ENCODE measurements at regions not wholly inside any gene's neighbourhood (a gene's known extent, or its start where the extent isn't known, plus 50 kb on each side); places are given as distances from the start of the nearest gene placed in this dataset.
A peak's percentile ranks its signal among the peaks of the same experiment; 100 is the strongest.

DNA sequence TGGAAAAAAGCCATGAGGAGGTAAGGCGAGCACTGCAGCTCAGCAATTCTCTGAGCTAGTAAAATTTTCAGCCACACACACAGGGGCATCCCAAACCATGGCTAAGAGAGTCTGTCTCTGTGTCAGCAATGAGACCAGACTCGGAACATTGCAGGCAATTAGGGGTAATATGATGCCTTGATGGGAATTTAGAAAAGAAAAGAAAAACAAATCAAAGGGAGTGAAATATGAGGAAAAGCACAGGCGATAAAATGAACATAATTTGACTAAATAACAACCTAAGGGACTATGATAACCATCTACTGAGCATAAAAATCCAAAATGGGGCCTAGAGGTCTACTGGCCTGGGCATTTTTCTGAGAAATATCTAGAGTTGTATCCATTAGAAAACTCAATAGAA is 546.0 kb upstream of the PSMD7 start:
- DNase-seq: no peak
- Histone ChIP-seq H3K4me3 (ENCODE audit: low read depth, low read length) (no peak overlapping the region), H3K9me3 (ENCODE audit: severe bottlenecking) (no peaks in the 10 kb centered on the region), H3K27me3 (ENCODE audit: insufficient read depth, low read depth, severe bottlenecking) (peaks cover 20% of the 10 kb centered on the region), H3K36me3 (no peaks in the 10 kb centered on the region), H3K27ac (no peak overlapping the region)
- TF ChIP-seq CTCF (IDR thresholded peaks at IDR 0.05; ENCODE audit: low read depth, low read length): no peak

DNA sequence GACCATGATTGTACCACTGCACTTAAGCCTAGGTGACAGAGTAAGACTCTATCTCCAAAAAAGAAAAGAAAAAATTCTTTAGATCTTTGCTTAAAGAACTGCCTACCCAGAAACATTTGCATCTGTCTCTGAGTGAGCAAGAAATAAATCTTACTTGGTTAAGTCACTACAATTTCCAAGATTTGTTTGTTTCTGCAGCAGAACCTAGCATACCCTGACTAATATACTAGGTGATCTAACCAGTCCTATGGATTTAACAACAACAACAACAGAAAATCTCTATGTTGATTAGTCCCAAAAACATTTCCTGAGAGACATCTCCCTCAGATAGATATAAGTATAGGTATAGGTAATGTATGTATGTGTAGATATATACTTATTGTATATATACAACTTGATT is 549.3 kb upstream of the PSMD7 start:
- TF ChIP-seq CTCF (IDR thresholded peaks at IDR 0.05; ENCODE audit: low read depth, low read length): no peak
- Histone ChIP-seq H3K27ac (no peak overlapping the region), H3K4me3 (ENCODE audit: low read depth, low read length) (no peak overlapping the region), H3K9me3 (ENCODE audit: severe bottlenecking) (no peaks in the 10 kb centered on the region), H3K27me3 (ENCODE audit: insufficient read depth, low read depth, severe bottlenecking) (peaks cover 11% of the 10 kb centered on the region), H3K36me3 (no peaks in the 10 kb centered on the region)
- no peak for DNase-seq

DNA sequence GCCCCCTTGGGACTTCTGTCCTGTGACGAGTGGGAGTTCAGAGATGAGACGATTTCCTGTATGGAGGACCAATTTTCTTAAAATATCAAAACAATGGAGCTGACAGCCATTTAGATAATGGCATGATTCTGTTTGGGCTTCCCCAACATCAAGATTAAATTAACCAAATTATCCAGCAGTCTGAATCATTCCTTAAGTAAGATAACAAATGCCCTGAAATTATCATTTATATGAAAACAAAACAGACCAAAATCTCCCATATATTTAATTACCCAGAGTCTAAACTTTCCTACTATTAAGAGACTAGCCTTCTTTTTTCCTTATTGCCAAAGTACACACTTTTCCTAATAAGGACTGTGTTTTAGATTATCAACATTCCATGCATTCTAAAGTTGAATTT is 550.1 kb upstream of the PSMD7 start:
- no peak for TF ChIP-seq CTCF (IDR thresholded peaks at IDR 0.05; ENCODE audit: low read depth, low read length)
- DNase-seq: no peak
- peaks cover 11% of the 10 kb centered on the region for H3K27me3 ChIP-seq (ENCODE audit: insufficient read depth, low read depth, severe bottlenecking)

DNA sequence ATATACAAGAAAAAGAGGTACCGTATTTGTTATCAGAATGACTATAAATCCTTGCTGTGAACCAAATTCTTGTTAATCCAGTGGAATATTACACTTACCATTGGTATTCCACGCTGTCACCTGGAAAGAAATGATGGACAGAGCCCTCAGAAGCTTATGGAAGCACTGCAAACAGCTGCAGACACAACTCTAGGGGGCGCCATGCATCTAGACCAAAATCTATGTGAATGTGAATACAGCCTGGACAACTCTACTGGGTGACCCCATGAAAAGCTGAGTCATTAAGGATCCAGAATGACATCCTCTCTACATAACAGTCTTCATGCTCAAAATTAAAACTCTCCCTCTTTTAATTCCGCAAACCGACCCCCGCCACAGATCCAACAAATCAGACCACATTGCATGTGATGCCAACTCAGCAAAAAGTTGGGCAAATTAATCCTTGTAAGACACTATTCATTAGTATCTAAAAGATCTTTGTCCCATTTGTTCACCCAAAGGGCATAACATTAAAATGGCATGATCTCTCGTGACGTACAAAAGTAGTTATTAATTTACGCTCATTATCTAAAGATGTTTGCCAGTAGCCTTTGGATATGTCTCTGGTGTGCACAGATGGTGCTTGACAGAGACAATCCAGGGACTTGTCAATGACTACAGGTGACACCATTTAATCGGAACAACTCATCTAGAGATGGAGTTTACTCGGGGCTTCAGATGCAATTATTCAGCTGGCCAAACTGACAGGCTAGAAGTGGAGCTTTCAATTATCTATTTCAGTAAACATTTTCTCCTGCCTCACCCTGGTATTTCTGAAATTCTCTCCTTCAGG is 552.7 kb upstream of the PSMD7 start:
- TF ChIP-seq CTCF (IDR thresholded peaks at IDR 0.05; ENCODE audit: low read depth, low read length): peak; percentile 50
- DNase-seq: peak; percentile 31
- H3K36me3 ChIP-seq: no peaks in the 10 kb centered on the region
- H3K4me3 ChIP-seq (ENCODE audit: low read depth, low read length): no peak overlapping the region
- H3K27me3 ChIP-seq (ENCODE audit: insufficient read depth, low read depth, severe bottlenecking): no peaks in the 10 kb centered on the region
- H3K9me3 ChIP-seq (ENCODE audit: severe bottlenecking): no peaks in the 10 kb centered on the region
- H3K27ac ChIP-seq: no peak overlapping the region

More for the DNA sequence above, 550.1 kb upstream of the PSMD7 start:
- H3K36me3 ChIP-seq: no peaks in the 10 kb centered on the region
- H3K4me3 ChIP-seq (ENCODE audit: low read depth, low read length): no peak overlapping the region
- H3K27ac ChIP-seq: no peak overlapping the region
- no peaks in the 10 kb centered on the region for H3K9me3 ChIP-seq (ENCODE audit: severe bottlenecking)

- TF ChIP-seq CTCF (IDR thresholded peaks at IDR 0.05; ENCODE audit: low read depth, low read length): no peak
- Histone ChIP-seq H3K9me3 (ENCODE audit: severe bottlenecking) (no peaks in the 10 kb centered on the region), H3K27ac (no peak overlapping the region), H3K4me3 (ENCODE audit: low read depth, low read length) (no peak overlapping the region), H3K27me3 (ENCODE audit: insufficient read depth, low read depth, severe bottlenecking) (peaks cover 2% of the 10 kb centered on the region), H3K36me3 (no peaks in the 10 kb centered on the region)
- no peak for DNase-seq
These were observed 557.4 kb upstream of the PSMD7 start for GRCh38 chr16:73739049-73739769.
